ENCODE measurements at regions not wholly inside any gene's neighbourhood (a gene's known extent, or its start where the extent isn't known, plus 50 kb on each side); places are given as distances from the start of the nearest gene placed in this dataset.

- no peak for TF ChIP-seq HNF1A (IDR thresholded peaks at IDR 0.05; ENCODE audit: low read depth)
- no peak for TF ChIP-seq HNF1A (CRISPR knock-in tag; IDR thresholded peaks at IDR 0.05; ENCODE audit: borderline replicate concordance)
- no peak for TF ChIP-seq ZNF382 (CRISPR knock-in tag; IDR thresholded peaks at IDR 0.05; ENCODE audit: borderline replicate concordance)
- no peak for TF ChIP-seq SOX13 (IDR thresholded peaks at IDR 0.05)
- TF ChIP-seq SOX13 (CRISPR knock-in tag; conservative IDR thresholded peaks at IDR 0.05 in 1 of 2, IDR thresholded peaks at IDR 0.05 in 1 of 2): no peak
- TF ChIP-seq TCF12 (IDR thresholded peaks at IDR 0.05): no peak
- TF ChIP-seq TCF12 (CRISPR knock-in tag; IDR thresholded peaks at IDR 0.05): no peak
- TF ChIP-seq ZFP82 (CRISPR knock-in tag; IDR thresholded peaks at IDR 0.05; ENCODE audit: borderline replicate concordance): no peak
- no peak for TF ChIP-seq ZNF891 (CRISPR knock-in tag; IDR thresholded peaks at IDR 0.05)
- TF ChIP-seq HNF4A (CRISPR knock-in tag; IDR thresholded peaks at IDR 0.05): no peak
- no peak for TF ChIP-seq ZBTB33 (CRISPR knock-in tag; IDR thresholded peaks at IDR 0.05)
- no peak for TF ChIP-seq ZNF780A (CRISPR knock-in tag; IDR thresholded peaks at IDR 0.05)
- no peak for TF ChIP-seq NR2C2 (CRISPR knock-in tag; IDR thresholded peaks at IDR 0.05; ENCODE audit: borderline replicate concordance)
- no peak for TF ChIP-seq ZNF512B (CRISPR knock-in tag; IDR thresholded peaks at IDR 0.05; ENCODE audit: borderline replicate concordance)
- no peak for TF ChIP-seq KLF12 (CRISPR knock-in tag; IDR thresholded peaks at IDR 0.05; ENCODE audit: borderline replicate concordance)
Measured at GRCh38 chr2:71863396-71863795, 284.3 kb downstream of the CYP26B1 start (continued).

Measured in HepG2 (cell line).